Testis (tissue), 2 donors: ENCODE measurements at regions not wholly inside any gene's neighbourhood (a gene's known extent, or its start where the extent isn't known, plus 50 kb on each side); places are given as distances from the start of the nearest gene placed in this dataset.

Experiments
- DNase-seq: peaks from one replicate; pipeline ENCODE4 v3.0.0-alpha.2; 2019
- H3K27ac ChIP-seq, 2 donors: fragments of 200-600 bp; sonication (generic); one replicate each; pipeline ENCODE4 v1.5.1; 2019
- H3K27me3 ChIP-seq: fragments of 200-600 bp; sonication (generic); one replicate; pipeline ENCODE4 v1.5.1; 2019
- H3K36me3 ChIP-seq: fragments of 200-600 bp; sonication (generic); one replicate; pipeline ENCODE4 v1.5.1; 2017; ENCODE audit warnings: low read depth; ENCODE audit errors: missing control alignments
- H3K4me1 ChIP-seq: fragments of 200-600 bp; sonication (generic); one replicate; pipeline ENCODE4 v1.5.1; 2019
- H3K4me3 ChIP-seq, 2 donors: fragments of 200-600 bp; sonication (generic); one replicate each; pipeline ENCODE4 v1.5.1; 2017 to 2019
- H3K9me3 ChIP-seq: fragments of 200-600 bp; sonication (generic); one replicate; pipeline ENCODE4 v1.5.1; 2017
- CTCF ChIP-seq, 3 experiments: fragments of 450-650 bp in 2 of 3; fragments of 200-600 bp in 1 of 3; sonication (generic) in 1 of 3; IDR thresholded peaks; one replicate each; pipeline ENCODE4 v1.5.1; 2016 to 2019; ENCODE audit warnings: antibody characterized with exemption in 3 of 3, mild to moderate bottlenecking in 2 of 3, moderate library complexity in 1 of 3
- POLR2A ChIP-seq: fragments of 450-650 bp; IDR thresholded peaks from one replicate; pipeline ENCODE4 v1.6.1; 2017; ENCODE audit warnings: antibody characterized with exemption, mild to moderate bottlenecking, moderate library complexity
- WGBS, 2 donors: methylation state at CpG; one replicate each; pipeline ENCODE4 v1.1.5; 2018; 5-methylcytosine and 5-hydroxymethylcytosine counted together
- intact Hi-C: fragments of 100-400 bp; cut with DNase I; formaldehyde crosslinking; loops from one replicate; pipeline ENCODE4 v1.15.1; 2023; ENCODE audit warnings: low total_unique reads

GRCh38 chr5:152801886-152802285, 396.8 kb upstream of the NMUR2 start:
- no peak overlapping the region for H3K4me3 ChIP-seq
- no peaks in the 10 kb centered on the region for H3K4me1 ChIP-seq
- WGBS, 2 donors, result 41 to 44% methylated on average over 2 of the region's 2 CpGs
- no peaks in the 10 kb centered on the region for H3K9me3 ChIP-seq
- no peak overlapping the region for H3K27ac ChIP-seq
- intact Hi-C loops, result no loop called here
- no peaks in the 10 kb centered on the region for H3K36me3 ChIP-seq
- TF ChIP-seq POLR2A (no peak), CTCF (IDR thresholded peaks at IDR 0.05) (no peak)
- no peaks in the 10 kb centered on the region for H3K27me3 ChIP-seq
- DNase-seq, result no peak

- H3K27ac ChIP-seq, result no peak overlapping the region
- no peaks in the 10 kb centered on the region for H3K9me3 ChIP-seq
- H3K36me3 ChIP-seq, result no peaks in the 10 kb centered on the region
- WGBS, 2 donors, result 52 to 60% methylated on average over 3 of the region's 3 CpGs
- TF ChIP-seq CTCF (IDR thresholded peaks at IDR 0.05) (no peak), POLR2A (no peak)
- no peaks in the 10 kb centered on the region for H3K4me1 ChIP-seq
- H3K27me3 ChIP-seq, result no peaks in the 10 kb centered on the region
- intact Hi-C loops, result no loop called here
- H3K4me3 ChIP-seq, result no peak overlapping the region
- DNase-seq, result no peak
These were observed 399.1 kb upstream of the NMUR2 start for GRCh38 chr5:152804179-152804578.

- no peaks in the 10 kb centered on the region for H3K36me3 ChIP-seq
- 66 to 68% methylated on average over 5 of the region's 5 CpGs for WGBS, 2 donors
- H3K27ac ChIP-seq, result no peak overlapping the region
- DNase-seq, result peak; percentile 20
- no peaks in the 10 kb centered on the region for H3K4me1 ChIP-seq
- H3K27me3 ChIP-seq, result no peaks in the 10 kb centered on the region
- intact Hi-C loops, result no loop called here
- H3K9me3 ChIP-seq, result no peaks in the 10 kb centered on the region
- TF ChIP-seq CTCF (IDR thresholded peaks at IDR 0.05), result no peak
- no peak for TF ChIP-seq POLR2A
- no peak overlapping the region for H3K4me3 ChIP-seq
These were observed 406.9 kb upstream of the NMUR2 start for GRCh38 chr5:152811988-152812387.

- TF ChIP-seq CTCF (IDR thresholded peaks at IDR 0.05) (no peak), POLR2A (no peak)
- intact Hi-C loops, result no loop called here
- no peak for DNase-seq
- no peak overlapping the region for H3K4me3 ChIP-seq
- H3K27me3 ChIP-seq, result no peaks in the 10 kb centered on the region
- 57 to 74% methylated on average over 6 of the region's 6 CpGs for WGBS, 2 donors
- no peaks in the 10 kb centered on the region for H3K4me1 ChIP-seq
- H3K9me3 ChIP-seq, result no peaks in the 10 kb centered on the region
- no peak overlapping the region for H3K27ac ChIP-seq
- no peaks in the 10 kb centered on the region for H3K36me3 ChIP-seq
These were observed 408.4 kb upstream of the NMUR2 start for GRCh38 chr5:152813526-152813925.

- intact Hi-C loops, result no loop called here
- no peaks in the 10 kb centered on the region for H3K27me3 ChIP-seq
- TF ChIP-seq POLR2A (no peak), CTCF (IDR thresholded peaks at IDR 0.05) (no peak)
- no peak overlapping the region for H3K4me3 ChIP-seq
- H3K4me1 ChIP-seq, result no peaks in the 10 kb centered on the region
- no peaks in the 10 kb centered on the region for H3K9me3 ChIP-seq
- no peak for DNase-seq
- no peaks in the 10 kb centered on the region for H3K36me3 ChIP-seq
- H3K27ac ChIP-seq, result no peak overlapping the region
These were observed 414.8 kb upstream of the NMUR2 start for GRCh38 chr5:152819891-152820290.
